Testis (tissue), 2 donors: ENCODE measurements at regions not wholly inside any gene's neighbourhood (a gene's known extent, or its start where the extent isn't known, plus 50 kb on each side); places are given as distances from the start of the nearest gene placed in this dataset.

ENCODE experiments used
- DNase-seq: peaks from one replicate; pipeline ENCODE4 v3.0.0-alpha.2; 2019
- H3K27ac ChIP-seq, 2 donors: fragments of 200-600 bp; sonication (generic); one replicate each; pipeline ENCODE4 v1.5.1; 2019
- H3K27me3 ChIP-seq: fragments of 200-600 bp; sonication (generic); one replicate; pipeline ENCODE4 v1.5.1; 2019
- H3K36me3 ChIP-seq: fragments of 200-600 bp; sonication (generic); one replicate; pipeline ENCODE4 v1.5.1; 2017; ENCODE audit warnings: low read depth; ENCODE audit errors: missing control alignments
- H3K4me1 ChIP-seq: fragments of 200-600 bp; sonication (generic); one replicate; pipeline ENCODE4 v1.5.1; 2019
- H3K4me3 ChIP-seq, 2 donors: fragments of 200-600 bp; sonication (generic); one replicate each; pipeline ENCODE4 v1.5.1; 2017 to 2019
- H3K9me3 ChIP-seq: fragments of 200-600 bp; sonication (generic); one replicate; pipeline ENCODE4 v1.5.1; 2017
- POLR2A ChIP-seq: fragments of 450-650 bp; IDR thresholded peaks from one replicate; pipeline ENCODE4 v1.6.1; 2017; ENCODE audit warnings: antibody characterized with exemption, mild to moderate bottlenecking, moderate library complexity
- WGBS, 2 donors: methylation state at CpG; one replicate each; pipeline ENCODE4 v1.1.5; 2018; 5-methylcytosine and 5-hydroxymethylcytosine counted together
- intact Hi-C: fragments of 100-400 bp; cut with DNase I; formaldehyde crosslinking; loops from one replicate; pipeline ENCODE4 v1.15.1; 2023; ENCODE audit warnings: low total_unique reads
- TF ChIP-seq, protein P1 (sequence below), 3 experiments: fragments of 450-650 bp in 2 of 3; fragments of 200-600 bp in 1 of 3; sonication (generic) in 1 of 3; IDR thresholded peaks; one replicate each; pipeline ENCODE4 v1.5.1; 2016 to 2019; ENCODE audit warnings: antibody characterized with exemption in 3 of 3, mild to moderate bottlenecking in 2 of 3, moderate library complexity in 1 of 3

DNA sequence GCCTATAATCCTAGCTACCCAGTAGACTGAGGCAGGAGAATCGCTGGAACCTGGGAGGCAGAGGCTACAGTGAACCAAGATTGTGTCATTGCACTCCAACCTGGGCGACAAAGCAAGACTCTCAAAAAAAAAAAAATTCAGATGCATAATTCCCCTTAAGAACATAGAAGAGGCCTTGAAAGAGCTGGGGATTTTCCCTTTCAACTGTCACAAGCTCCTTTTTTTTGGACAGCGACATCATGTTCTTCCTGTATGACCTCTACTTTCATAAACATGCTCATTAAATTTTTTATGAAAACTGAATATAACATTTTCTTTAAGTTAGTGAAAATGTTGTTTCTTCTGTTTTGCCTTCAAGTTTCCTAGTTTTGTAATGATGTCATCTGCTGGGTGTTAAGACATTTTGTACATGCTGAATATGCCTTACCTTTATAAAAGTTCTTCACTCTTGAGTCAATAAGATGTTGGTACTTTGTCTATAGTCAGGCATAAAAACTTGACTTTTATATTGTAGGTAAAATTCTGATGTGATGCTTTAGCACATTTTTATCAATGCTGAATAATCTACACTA lies 76.0 kb downstream of the PTHLH start:
- DNase-seq = no peak
- WGBS, 2 donors = 75 to 76% methylated on average over 3 of the region's 3 CpGs
- Histone ChIP-seq H3K27me3 (no peaks in the 10 kb centered on the region), H3K27ac (no peak overlapping the region), H3K4me1 (no peaks in the 10 kb centered on the region), H3K9me3 (no peaks in the 10 kb centered on the region), H3K36me3 (no peaks in the 10 kb centered on the region), H3K4me3 (no peak overlapping the region)
- TF ChIP-seq, protein P1, sequence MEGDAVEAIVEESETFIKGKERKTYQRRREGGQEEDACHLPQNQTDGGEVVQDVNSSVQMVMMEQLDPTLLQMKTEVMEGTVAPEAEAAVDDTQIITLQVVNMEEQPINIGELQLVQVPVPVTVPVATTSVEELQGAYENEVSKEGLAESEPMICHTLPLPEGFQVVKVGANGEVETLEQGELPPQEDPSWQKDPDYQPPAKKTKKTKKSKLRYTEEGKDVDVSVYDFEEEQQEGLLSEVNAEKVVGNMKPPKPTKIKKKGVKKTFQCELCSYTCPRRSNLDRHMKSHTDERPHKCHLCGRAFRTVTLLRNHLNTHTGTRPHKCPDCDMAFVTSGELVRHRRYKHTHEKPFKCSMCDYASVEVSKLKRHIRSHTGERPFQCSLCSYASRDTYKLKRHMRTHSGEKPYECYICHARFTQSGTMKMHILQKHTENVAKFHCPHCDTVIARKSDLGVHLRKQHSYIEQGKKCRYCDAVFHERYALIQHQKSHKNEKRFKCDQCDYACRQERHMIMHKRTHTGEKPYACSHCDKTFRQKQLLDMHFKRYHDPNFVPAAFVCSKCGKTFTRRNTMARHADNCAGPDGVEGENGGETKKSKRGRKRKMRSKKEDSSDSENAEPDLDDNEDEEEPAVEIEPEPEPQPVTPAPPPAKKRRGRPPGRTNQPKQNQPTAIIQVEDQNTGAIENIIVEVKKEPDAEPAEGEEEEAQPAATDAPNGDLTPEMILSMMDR (IDR thresholded peaks at IDR 0.05) = no peak
- TF ChIP-seq POLR2A = no peak
- intact Hi-C loops = no loop called here

DNA sequence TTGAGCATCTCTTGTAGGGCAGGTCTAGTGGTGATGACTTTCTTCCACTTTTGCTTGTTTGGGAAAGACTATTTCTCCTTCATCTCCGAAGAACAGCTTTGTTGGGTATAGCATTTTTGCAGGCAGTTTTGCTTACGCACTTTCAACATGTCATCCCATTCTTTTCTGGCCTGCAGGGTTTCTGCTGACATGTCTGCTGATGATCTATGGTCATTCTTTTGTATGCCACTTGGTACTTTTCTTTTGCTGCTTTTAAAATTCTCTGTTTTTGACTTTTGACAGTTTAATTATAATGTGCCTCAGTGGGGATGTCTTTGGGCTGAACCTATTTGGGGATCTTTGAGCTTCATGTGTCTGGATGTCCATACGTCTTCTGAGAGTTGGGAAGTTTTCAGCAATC lies 78.2 kb downstream of the PTHLH start:
- WGBS, 2 donors = 79 to 89% methylated on average over 3 of the region's 3 CpGs
- DNase-seq = no peak
- intact Hi-C loops = no loop called here
- Histone ChIP-seq H3K27me3 (no peaks in the 10 kb centered on the region), H3K27ac (no peak overlapping the region), H3K4me1 (no peaks in the 10 kb centered on the region), H3K36me3 (no peaks in the 10 kb centered on the region), H3K9me3 (no peaks in the 10 kb centered on the region), H3K4me3 (no peak overlapping the region)
- no peak for TF ChIP-seq POLR2A
- TF ChIP-seq, protein P1 (IDR thresholded peaks at IDR 0.05) = no peak

DNA sequence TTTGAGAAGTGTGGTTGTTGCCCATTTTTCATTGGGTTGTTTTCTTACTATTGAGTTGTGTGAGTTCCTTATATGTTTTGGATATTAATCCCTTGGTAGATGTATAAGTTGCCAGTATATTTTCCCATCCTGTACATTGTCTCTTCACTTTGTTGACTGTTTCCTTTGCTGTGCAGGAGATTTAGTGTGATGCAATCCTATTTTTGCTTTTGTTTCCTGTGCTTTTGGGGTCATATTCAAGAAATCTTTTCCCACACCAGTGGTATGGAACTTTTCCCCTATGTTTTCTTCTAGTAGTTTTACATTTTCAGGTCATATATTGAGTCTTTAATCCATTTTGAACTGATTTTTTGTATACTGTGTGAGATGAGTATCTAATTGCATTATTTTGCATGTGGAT lies 92.8 kb downstream of the PTHLH start:
- Histone ChIP-seq H3K9me3 (no peaks in the 10 kb centered on the region), H3K4me1 (no peaks in the 10 kb centered on the region), H3K4me3 (no peak overlapping the region), H3K36me3 (no peaks in the 10 kb centered on the region), H3K27ac (no peak overlapping the region), H3K27me3 (no peaks in the 10 kb centered on the region)
- no peak for DNase-seq
- intact Hi-C loops = no loop called here
- TF ChIP-seq POLR2A = no peak
- TF ChIP-seq, protein P1 (IDR thresholded peaks at IDR 0.05) = no peak

GRCh38 chr12:27875677-27876076 lies 95.6 kb upstream of the MANSC4 start:
- WGBS, 2 donors = 0 to 37% methylated on average over 2 of the region's 2 CpGs
- intact Hi-C loops = no loop called here
- no peaks in the 10 kb centered on the region for H3K27me3 ChIP-seq

GRCh38 chr12:27873010-27873409 lies 93.0 kb upstream of the MANSC4 start:
- Histone ChIP-seq H3K4me1 (no peaks in the 10 kb centered on the region), H3K36me3 (no peaks in the 10 kb centered on the region), H3K27me3 (no peaks in the 10 kb centered on the region), H3K9me3 (no peaks in the 10 kb centered on the region), H3K4me3 (peak overlapping the region in 1 of 2 donors; percentile 10), H3K27ac (no peak overlapping the region)
- no peak for DNase-seq
- no peak for TF ChIP-seq POLR2A
- TF ChIP-seq, protein P1 (IDR thresholded peaks at IDR 0.05) = no peak
- WGBS, 2 donors = 60 to 64% methylated on average over 6 of the region's 6 CpGs
- intact Hi-C loops = no loop called here

More at GRCh38 chr12:27875677-27876076, 95.6 kb upstream of the MANSC4 start:
- no peak for DNase-seq
- Histone ChIP-seq H3K9me3 (no peaks in the 10 kb centered on the region), H3K27ac (no peak overlapping the region), H3K4me3 (no peak overlapping the region), H3K36me3 (no peaks in the 10 kb centered on the region), H3K4me1 (no peaks in the 10 kb centered on the region)
- no peak for TF ChIP-seq POLR2A
- TF ChIP-seq, protein P1 (IDR thresholded peaks at IDR 0.05) = no peak
